GM12891 (cell line): ENCODE measurements at regions not wholly inside any gene's neighbourhood (a gene's known extent, or its start where the extent isn't known, plus 50 kb on each side); places are given as distances from the start of the nearest gene placed in this dataset.

Experiments
- POLR2A ChIP-seq: IDR thresholded peaks from 2 replicates; pipeline ENCODE4 v1.6.1; 2011; ENCODE audit warnings: low read depth, low read length, control low read depth
- POLR2AphosphoS5 ChIP-seq: IDR thresholded peaks from 2 replicates; pipeline ENCODE4 v1.6.1; 2011; ENCODE audit warnings: low read depth, low read length, control low read depth
- POU2F2 ChIP-seq: IDR thresholded peaks from 2 replicates; pipeline ENCODE4 v1.6.1; 2011; ENCODE audit warnings: low read depth, mild to moderate bottlenecking, control low read depth, low read length, moderate library complexity
- SPI1 ChIP-seq: IDR thresholded peaks from 2 replicates; pipeline ENCODE4 v1.6.1; 2011; ENCODE audit warnings: low read depth, low read length, control low read depth
- TAF1 ChIP-seq: IDR thresholded peaks from 2 replicates; pipeline ENCODE4 v1.6.1; 2011; ENCODE audit warnings: low read depth, low read length, control low read depth

DNA sequence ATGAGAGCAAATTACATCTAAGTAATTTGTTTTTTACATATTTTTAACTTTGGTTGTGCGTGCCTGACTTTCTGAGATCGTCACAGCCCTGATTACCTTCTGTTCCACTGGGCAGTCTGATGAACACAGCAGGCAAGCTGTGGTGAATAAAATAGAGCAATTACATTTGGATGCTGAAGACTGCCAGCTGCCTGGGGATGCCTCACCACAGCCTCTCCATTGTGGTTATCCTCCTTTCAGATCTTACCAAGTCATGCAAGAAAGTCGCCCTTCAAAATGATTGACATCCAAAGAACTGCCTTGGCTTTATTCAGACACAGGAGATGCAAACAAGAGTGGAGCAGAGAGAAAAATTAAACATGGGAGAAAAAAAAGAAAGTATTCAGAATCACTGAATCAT lies 456.6 kb upstream of the TMPO start:
- TF ChIP-seq POLR2A = no peak
- no peak for TF ChIP-seq TAF1
- no peak for TF ChIP-seq POU2F2
- TF ChIP-seq POLR2AphosphoS5 = no peak
- TF ChIP-seq SPI1 = no peak
